ENCODE measurements at regions not wholly inside any gene's neighbourhood (a gene's known extent, or its start where the extent isn't known, plus 50 kb on each side); places are given as distances from the start of the nearest gene placed in this dataset. TPM values are rescaled to one million over a fixed set of nuclear protein-coding genes. Genes with fewer than 3 reads are reported as not detected.

Small RNAs in the stretch of these regions (small RNA-seq; reads per million reads assigned to genes)
- gene RNU6-1323P (ENCODE audit: insufficient read depth) = not detected

Measured in neuronal stem cell (in vitro differentiated cells).